ENCODE measurements at regions not wholly inside any gene's neighbourhood (a gene's known extent, or its start where the extent isn't known, plus 50 kb on each side); places are given as distances from the start of the nearest gene placed in this dataset.
"Not testable (repeated sequence)": the region's sequence is repeated elsewhere in the genome, so short reads cannot be mapped to it uniquely, and the experiment has no call there.

- H3K27me3 ChIP-seq = no peaks in the 10 kb centered on the region
- WGBS, 3 donors = 71 to 72% (median 72%) methylated on average over 2 of the region's 2 CpGs
- H3K27ac ChIP-seq = no peak overlapping the region
- H3K4me3 ChIP-seq = no peak overlapping the region
- H3K4me1 ChIP-seq (ENCODE audit: insufficient read depth) = no peaks in the 10 kb centered on the region
- no peaks in the 10 kb centered on the region for H3K36me3 ChIP-seq
- no peak for DNase-seq
- TF ChIP-seq EP300 (IDR thresholded peaks at IDR 0.05) = no peak
- no peak for TF ChIP-seq CTCF (IDR thresholded peaks at IDR 0.05)
- no peak for TF ChIP-seq POLR2A (IDR thresholded peaks at IDR 0.05)
- H3K9me3 ChIP-seq = no peaks in the 10 kb centered on the region
- intact Hi-C loops (cut with DNase I) = no loop called here
Measured at GRCh38 chr9:7636309-7636708, 163.3 kb downstream of the DMAC1 start.

- H3K9me3 ChIP-seq; intact Hi-C loops (cut with DNase I); H3K36me3 ChIP-seq; H3K27ac ChIP-seq; DNase-seq; H3K4me3 ChIP-seq; H3K4me1 ChIP-seq (ENCODE audit: insufficient read depth); H3K27me3 ChIP-seq: not testable (repeated sequence)
- 37 to 45% (median 38%) methylated on average over 7 of the region's 7 CpGs for WGBS, 3 donors
Measured at GRCh38 chr9:7626571-7627029, 173.0 kb downstream of the DMAC1 start.

GRCh38 chr9:7622481-7622880 lies 177.1 kb downstream of the DMAC1 start:
- intact Hi-C loops (cut with DNase I) = no loop called here

GRCh38 chr9:7615344-7615743 lies 184.2 kb downstream of the DMAC1 start:
- intact Hi-C loops (cut with DNase I) = no loop called here
- no peak for DNase-seq
- 90 to 98% (median 92%) methylated on average over 1 of the region's 1 CpG for WGBS, 3 donors
- Histone ChIP-seq H3K4me1 (ENCODE audit: insufficient read depth) (no peaks in the 10 kb centered on the region), H3K36me3 (no peaks in the 10 kb centered on the region), H3K27ac (no peak overlapping the region), H3K27me3 (no peaks in the 10 kb centered on the region), H3K4me3 (no peak overlapping the region), H3K9me3 (no peaks in the 10 kb centered on the region)
- TF ChIP-seq POLR2A (IDR thresholded peaks at IDR 0.05) (no peak), CTCF (IDR thresholded peaks at IDR 0.05) (no peak), EP300 (IDR thresholded peaks at IDR 0.05) (no peak)

More at GRCh38 chr9:7622481-7622880, 177.1 kb downstream of the DMAC1 start:
- WGBS, 3 donors = 62 to 68% (median 63%) methylated on average over 2 of the region's 2 CpGs
- Histone ChIP-seq H3K27me3 (no peaks in the 10 kb centered on the region), H3K4me1 (ENCODE audit: insufficient read depth) (no peaks in the 10 kb centered on the region), H3K27ac (no peak overlapping the region), H3K36me3 (no peaks in the 10 kb centered on the region), H3K4me3 (no peak overlapping the region), H3K9me3 (no peaks in the 10 kb centered on the region)
- DNase-seq = no peak
- TF ChIP-seq POLR2A (IDR thresholded peaks at IDR 0.05) (no peak), EP300 (IDR thresholded peaks at IDR 0.05) (no peak), CTCF (IDR thresholded peaks at IDR 0.05) (no peak)

- H3K4me1 ChIP-seq (ENCODE audit: insufficient read depth) = no peaks in the 10 kb centered on the region
- H3K27me3 ChIP-seq = no peaks in the 10 kb centered on the region
- H3K4me3 ChIP-seq = no peak overlapping the region
- 83 to 86% (median 85%) methylated on average over 5 of the region's 5 CpGs for WGBS, 3 donors
- no peak for DNase-seq
- no peaks in the 10 kb centered on the region for H3K9me3 ChIP-seq
- intact Hi-C loops (cut with DNase I) = no loop called here
- no peaks in the 10 kb centered on the region for H3K36me3 ChIP-seq
- TF ChIP-seq CTCF (IDR thresholded peaks at IDR 0.05) = no peak
- TF ChIP-seq POLR2A (IDR thresholded peaks at IDR 0.05) = no peak
- no peak for TF ChIP-seq EP300 (IDR thresholded peaks at IDR 0.05)
- H3K27ac ChIP-seq = no peak overlapping the region
Measured at GRCh38 chr9:7613931-7614330, 185.6 kb downstream of the DMAC1 start.
